WERI-Rb-1 (cell line): ENCODE measurements at regions not wholly inside any gene's neighbourhood (a gene's known extent, or its start where the extent isn't known, plus 50 kb on each side); places are given as distances from the start of the nearest gene placed in this dataset.

Source experiments
- DNase-seq: peaks from one replicate; pipeline ENCODE4 v3.0.0-alpha.2; 2020
- H3K27ac ChIP-seq: fragments of 250-450 bp; sonication (Bioruptor Pico); 2 replicates; pipeline ENCODE4 v1.5.1; 2020; ENCODE audit warnings: mild to moderate bottlenecking, moderate library complexity
- H3K27me3 ChIP-seq: fragments of 250-450 bp; sonication (Bioruptor Pico); 2 replicates; pipeline ENCODE4 v1.5.1; 2021; ENCODE audit warnings: mild to moderate bottlenecking, low read depth, moderate library complexity; ENCODE audit not compliant: insufficient read depth, severe bottlenecking
- H3K36me3 ChIP-seq: fragments of 250-450 bp; sonication (Bioruptor Pico); 2 replicates; pipeline ENCODE4 v1.5.1; 2020; ENCODE audit warnings: mild to moderate bottlenecking, moderate library complexity
- H3K4me3 ChIP-seq: 2 replicates; pipeline ENCODE4 v1.5.1; 2011; ENCODE audit warnings: low read depth, mild to moderate bottlenecking, control low read depth, low read length
- H3K9me3 ChIP-seq: fragments of 250-450 bp; sonication (Bioruptor Pico); 2 replicates; pipeline ENCODE4 v1.5.1; 2021; ENCODE audit warnings: mild to moderate bottlenecking, moderate library complexity; ENCODE audit not compliant: severe bottlenecking
- TF ChIP-seq, protein P1 (sequence below): IDR thresholded peaks from 2 replicates; pipeline ENCODE4 v1.5.1; 2011; ENCODE audit warnings: low read depth, mild to moderate bottlenecking, control low read depth, inconsistent platforms, low read length

DNA sequence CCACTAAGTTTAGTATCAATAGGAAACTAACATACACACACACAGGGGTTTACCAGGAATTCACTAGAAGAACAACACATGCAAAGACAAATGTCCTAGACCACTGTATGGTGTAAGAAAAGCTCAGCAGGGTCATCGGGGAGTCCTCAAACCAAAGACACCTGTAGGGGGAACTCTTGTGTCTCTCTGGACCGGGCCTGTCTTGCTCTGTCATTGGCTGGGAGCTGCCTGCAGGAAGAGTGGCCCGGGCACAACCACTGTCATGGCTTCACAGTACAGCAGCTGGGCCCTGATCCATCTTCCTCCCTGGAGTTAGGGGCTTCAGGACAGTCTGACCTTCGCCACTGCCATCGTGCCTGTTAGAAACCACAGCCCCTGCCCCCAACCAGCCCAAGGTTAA, 263.6 kb upstream of the DYNLRB2 start:
- TF ChIP-seq, protein P1, sequence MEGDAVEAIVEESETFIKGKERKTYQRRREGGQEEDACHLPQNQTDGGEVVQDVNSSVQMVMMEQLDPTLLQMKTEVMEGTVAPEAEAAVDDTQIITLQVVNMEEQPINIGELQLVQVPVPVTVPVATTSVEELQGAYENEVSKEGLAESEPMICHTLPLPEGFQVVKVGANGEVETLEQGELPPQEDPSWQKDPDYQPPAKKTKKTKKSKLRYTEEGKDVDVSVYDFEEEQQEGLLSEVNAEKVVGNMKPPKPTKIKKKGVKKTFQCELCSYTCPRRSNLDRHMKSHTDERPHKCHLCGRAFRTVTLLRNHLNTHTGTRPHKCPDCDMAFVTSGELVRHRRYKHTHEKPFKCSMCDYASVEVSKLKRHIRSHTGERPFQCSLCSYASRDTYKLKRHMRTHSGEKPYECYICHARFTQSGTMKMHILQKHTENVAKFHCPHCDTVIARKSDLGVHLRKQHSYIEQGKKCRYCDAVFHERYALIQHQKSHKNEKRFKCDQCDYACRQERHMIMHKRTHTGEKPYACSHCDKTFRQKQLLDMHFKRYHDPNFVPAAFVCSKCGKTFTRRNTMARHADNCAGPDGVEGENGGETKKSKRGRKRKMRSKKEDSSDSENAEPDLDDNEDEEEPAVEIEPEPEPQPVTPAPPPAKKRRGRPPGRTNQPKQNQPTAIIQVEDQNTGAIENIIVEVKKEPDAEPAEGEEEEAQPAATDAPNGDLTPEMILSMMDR = no peak
- no peak overlapping the region for H3K4me3 ChIP-seq
- H3K27me3 ChIP-seq = no peaks in the 10 kb centered on the region
- no peaks in the 10 kb centered on the region for H3K36me3 ChIP-seq
- H3K27ac ChIP-seq = no peak overlapping the region
- no peak for DNase-seq
- no peaks in the 10 kb centered on the region for H3K9me3 ChIP-seq

DNA sequence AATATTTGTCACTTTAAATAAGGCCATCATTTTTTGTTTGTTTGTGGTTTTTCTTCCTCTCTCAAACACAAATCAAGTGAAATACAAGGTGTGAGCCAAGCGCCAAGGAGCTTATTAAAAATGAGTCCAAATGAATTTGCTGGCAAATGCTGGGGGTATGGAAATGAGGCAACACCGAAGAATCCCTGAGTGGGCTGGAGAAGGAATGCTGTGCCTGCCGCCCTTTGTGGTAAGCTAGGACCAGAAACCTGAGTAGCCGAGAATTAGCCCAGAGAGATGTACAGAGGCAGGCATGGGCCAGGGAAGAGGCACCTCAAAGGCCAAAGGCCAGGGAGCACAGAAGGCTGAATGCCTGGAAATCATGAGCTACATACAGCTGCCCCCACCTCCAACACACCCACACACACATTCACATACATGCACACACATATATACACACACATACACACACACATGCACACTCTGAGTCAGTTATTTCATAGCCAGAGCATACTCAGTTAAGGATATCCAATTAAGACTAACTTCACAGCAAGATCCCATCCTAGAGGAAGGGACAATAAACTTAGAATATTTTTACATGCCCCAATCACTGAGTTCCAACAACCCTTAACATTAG, 266.1 kb upstream of the DYNLRB2 start:
- H3K27ac ChIP-seq = no peak overlapping the region
- TF ChIP-seq, protein P1 = no peak
- H3K4me3 ChIP-seq = no peak overlapping the region
- no peak for DNase-seq
- no peaks in the 10 kb centered on the region for H3K27me3 ChIP-seq
- H3K36me3 ChIP-seq = no peaks in the 10 kb centered on the region
- no peaks in the 10 kb centered on the region for H3K9me3 ChIP-seq

DNA sequence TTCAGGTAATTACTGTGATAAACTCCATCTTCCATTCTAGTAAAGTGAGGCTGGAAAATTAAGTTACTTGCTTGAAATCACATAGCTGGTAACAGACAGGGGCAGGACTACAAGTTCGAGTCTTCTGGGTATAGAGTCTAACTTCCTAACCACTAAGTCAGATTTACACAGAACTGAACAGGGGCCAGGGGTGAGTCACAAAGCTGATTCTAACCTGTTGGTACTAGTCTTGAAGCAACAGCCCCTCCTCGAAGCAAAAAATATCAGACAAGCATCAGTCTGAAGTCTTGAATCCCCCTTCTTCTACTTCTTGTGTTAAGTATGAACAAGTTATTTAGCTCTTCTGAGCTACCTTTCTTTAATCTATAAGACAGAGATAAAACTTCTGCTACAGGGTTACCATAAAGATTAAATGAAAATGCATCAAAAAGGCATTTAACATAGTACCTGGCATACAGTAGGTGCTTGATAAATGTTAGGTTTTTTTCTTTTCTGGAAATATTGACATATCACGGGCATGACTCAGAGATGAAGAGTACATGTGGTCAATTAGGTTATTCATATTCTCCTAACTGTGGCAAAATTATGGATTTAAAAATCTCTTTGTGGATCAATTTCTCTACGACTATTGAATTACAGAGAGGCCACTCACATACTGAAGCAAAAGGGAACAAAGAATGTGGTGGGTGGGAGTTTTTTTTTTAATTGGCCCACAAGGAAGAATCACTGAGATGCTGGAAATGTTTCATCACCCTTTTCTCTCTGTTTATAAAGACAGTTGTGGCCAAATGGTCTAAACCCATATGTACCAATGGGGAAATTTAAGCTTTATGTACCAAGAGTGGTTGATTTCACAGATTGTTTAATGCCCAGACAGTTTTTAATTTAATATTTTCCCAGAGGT, 266.9 kb upstream of the DYNLRB2 start:
- Histone ChIP-seq H3K27me3 (no peaks in the 10 kb centered on the region), H3K36me3 (no peaks in the 10 kb centered on the region), H3K4me3 (no peak overlapping the region), H3K27ac (no peak overlapping the region), H3K9me3 (no peaks in the 10 kb centered on the region)
- no peak for DNase-seq
- TF ChIP-seq, protein P1 = no peak

DNA sequence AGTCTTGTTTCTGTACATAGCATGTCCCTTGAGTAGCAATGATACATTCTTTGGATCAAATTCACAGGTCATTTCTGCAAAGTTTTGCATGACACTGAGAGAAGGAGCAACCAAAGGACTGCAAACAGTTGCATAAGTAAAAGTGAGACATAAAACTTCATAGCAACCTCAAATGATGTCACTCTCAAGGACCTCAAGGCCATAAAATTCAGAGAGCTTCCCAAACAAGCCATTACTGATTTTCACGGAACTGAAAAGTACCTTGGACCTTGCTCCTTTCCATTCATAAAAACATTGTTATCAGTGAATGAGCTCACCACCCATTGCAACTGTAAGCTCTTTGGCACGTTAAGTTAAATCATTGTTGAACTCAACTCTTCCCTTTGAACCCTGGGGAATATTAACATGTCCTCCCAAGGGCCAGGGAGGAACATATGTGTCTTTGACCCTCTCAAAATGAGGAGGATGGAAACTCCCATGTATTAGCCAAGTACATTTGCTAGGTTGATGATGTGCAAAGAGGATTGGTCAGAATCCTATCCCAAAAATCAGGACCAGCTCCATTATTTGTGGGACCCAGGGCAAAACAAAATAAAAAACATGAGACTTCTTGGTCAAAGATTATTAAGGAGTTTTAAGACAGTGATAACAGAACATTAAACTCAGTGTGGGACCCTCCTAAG, 275.0 kb upstream of the DYNLRB2 start:
- Histone ChIP-seq H3K9me3 (no peaks in the 10 kb centered on the region), H3K36me3 (no peaks in the 10 kb centered on the region), H3K27ac (no peak overlapping the region), H3K27me3 (no peaks in the 10 kb centered on the region), H3K4me3 (no peak overlapping the region)
- no peak for DNase-seq
- TF ChIP-seq, protein P1 = no peak

DNA sequence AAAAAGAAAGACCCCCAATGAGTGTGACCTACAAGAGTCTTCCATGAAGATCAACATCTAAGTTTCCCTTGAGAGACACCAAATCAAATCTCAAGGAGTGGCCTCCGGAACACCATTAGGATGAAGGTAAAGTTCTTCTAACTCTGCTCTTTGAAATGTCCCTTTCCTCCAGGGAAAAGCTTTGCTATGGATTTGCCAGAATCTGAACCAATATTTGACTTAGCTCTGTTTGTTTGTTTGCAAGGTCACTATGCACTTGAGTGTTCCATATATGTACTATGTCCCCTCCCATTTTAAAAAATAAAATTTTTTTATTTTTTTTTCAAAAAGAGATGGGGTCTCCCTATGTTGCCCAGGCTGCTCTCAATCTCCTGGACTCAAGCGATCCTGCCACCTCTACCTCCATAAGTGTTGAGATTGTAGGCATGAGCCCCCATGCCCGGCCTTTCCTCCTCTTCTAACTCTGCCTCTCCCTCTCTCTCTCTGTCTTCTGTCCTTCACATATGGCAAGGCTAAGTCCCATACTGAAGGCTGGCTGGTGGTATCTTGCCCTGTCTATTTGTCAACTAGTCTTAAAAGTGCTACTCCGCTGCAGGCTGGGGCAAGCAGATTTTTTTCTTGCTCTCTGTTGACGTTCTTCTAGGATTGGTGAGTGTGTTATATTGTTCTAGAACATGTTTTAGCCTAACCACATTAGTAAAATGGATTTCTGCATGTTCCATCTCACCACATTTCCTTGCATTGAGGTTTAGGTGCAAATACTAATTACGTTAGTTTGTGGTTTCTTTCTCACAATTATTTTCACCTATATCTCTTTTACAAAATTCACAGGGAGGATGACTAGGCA, 276.7 kb upstream of the DYNLRB2 start:
- Histone ChIP-seq H3K36me3 (no peaks in the 10 kb centered on the region), H3K9me3 (no peaks in the 10 kb centered on the region), H3K27ac (no peak overlapping the region), H3K4me3 (no peak overlapping the region), H3K27me3 (no peaks in the 10 kb centered on the region)
- TF ChIP-seq, protein P1 = no peak
- DNase-seq = no peak
